SK-N-SH (cell line): ENCODE measurements at regions not wholly inside any gene's neighbourhood (a gene's known extent, or its start where the extent isn't known, plus 50 kb on each side); places are given as distances from the start of the nearest gene placed in this dataset.
A peak's percentile ranks its signal among the peaks of the same experiment; 100 is the strongest.

Source experiments
- CTCF ChIA-PET: fragments of 300-600, 350-600 bp; formaldehyde crosslinking; extraction: SDS; loops from one replicate; lab custom pipeline; 2021; lab: Yijun Ruan, JAX
- POLR2A ChIA-PET: fragments of 350-600 bp; sonication (Branson Sonifier 250); formaldehyde crosslinking; extraction: SDS; loops from one replicate; lab custom pipeline; 2020; ENCODE audit warnings: antibody characterized with exemption, inconsistent platforms; lab: Yijun Ruan, JAX
- DNase-seq: peaks from one replicate; pipeline ENCODE4 v3.0.0; 2012
- H2AFZ ChIP-seq: fragments of 200-600 bp; sonication (generic); 2 replicates; pipeline ENCODE4 v1.8.1; 2016; ENCODE audit warnings: antibody characterized with exemption, mild to moderate bottlenecking, low read depth
- H3F3A ChIP-seq: fragments of 200-600 bp; sonication (generic); replicated peaks from 2 replicates; pipeline ENCODE3; 2016; ENCODE audit warnings: antibody characterized with exemption, mild to moderate bottlenecking; ENCODE audit not compliant: insufficient read depth
- H3K27ac ChIP-seq, 2 experiments: fragments of 200-500 bp in 1 of 2; fragments of 200-600 bp in 1 of 2; sonication (Bioruptor generic) in 1 of 2; sonication (generic), shearing (Covaris generic) in 1 of 2; 2 replicates each; pipeline versions ENCODE4 v1.5.1 to v1.6.1; 2014 to 2016; ENCODE audit warnings: low read depth in 2 of 2, inconsistent platforms in 1 of 2, low read length in 1 of 2, mild to moderate bottlenecking in 1 of 2, mixed read lengths in 1 of 2
- H3K27me3 ChIP-seq: fragments of 200-600 bp; sonication (generic), shearing (Covaris generic); 2 replicates; pipeline ENCODE4 v1.6.1; 2016; ENCODE audit warnings: mixed run types; ENCODE audit not compliant: insufficient read depth
- H3K36me3 ChIP-seq, 2 experiments: fragments of 200-500 bp in 1 of 2; fragments of 200-600 bp in 1 of 2; sonication (Bioruptor generic) in 1 of 2; sonication (generic) in 1 of 2; replicated peaks in 1 of 2; 2 replicates each; pipeline versions ENCODE3 to v1.5.1; 2014 to 2016; ENCODE audit warnings: low read length in 1 of 2, mild to moderate bottlenecking in 1 of 2; ENCODE audit not compliant: insufficient read depth in 2 of 2, control insufficient read depth in 1 of 2
- H3K4me1 ChIP-seq, 2 experiments: fragments of 200-500 bp in 1 of 2; fragments of 200-600 bp in 1 of 2; sonication (Bioruptor generic) in 1 of 2; sonication (generic), shearing (Covaris generic) in 1 of 2; 2 replicates each; pipeline versions ENCODE4 v1.5.1 to v1.6.1; 2014 to 2016; ENCODE audit warnings: low read depth in 1 of 2, low read length in 1 of 2, mixed run types in 1 of 2; ENCODE audit not compliant: insufficient read depth in 2 of 2, control insufficient read depth in 1 of 2
- H3K4me2 ChIP-seq: fragments of 200-600 bp; sonication (generic), shearing (Covaris generic); 2 replicates; pipeline ENCODE4 v1.6.1; 2017; ENCODE audit warnings: mixed run types
- H3K4me3 ChIP-seq, 2 experiments: fragments of 200-500 bp in 1 of 2; fragments of 200-600 bp in 1 of 2; sonication (Bioruptor generic) in 1 of 2; sonication (generic), shearing (Covaris generic) in 1 of 2; 2 replicates each; pipeline versions ENCODE4 v1.5.1 to v1.8.1; 2014 to 2016; ENCODE audit warnings: low read depth in 2 of 2, inconsistent platforms in 1 of 2, low read length in 1 of 2, mild to moderate bottlenecking in 1 of 2, mixed read lengths in 1 of 2, moderate library complexity in 1 of 2
- H3K79me2 ChIP-seq: fragments of 200-600 bp; sonication (generic); 2 replicates; pipeline ENCODE4 v1.8.1; 2017; ENCODE audit warnings: mild to moderate bottlenecking; ENCODE audit not compliant: insufficient read depth
- H3K9ac ChIP-seq: fragments of 200-600 bp; sonication (generic); 2 replicates; pipeline ENCODE4 v1.6.1; 2017; ENCODE audit warnings: mixed run types
- H3K9me2 ChIP-seq: fragments of 200-600 bp; sonication (generic); 2 replicates; pipeline ENCODE4 v1.6.1; 2017; ENCODE audit warnings: mixed run types
- H3K9me3 ChIP-seq: fragments of 200-600 bp; sonication (generic); 2 replicates; pipeline ENCODE4 v1.6.1; 2017; ENCODE audit warnings: mixed run types, mild to moderate bottlenecking, moderate library complexity
- H4K20me1 ChIP-seq: fragments of 200-600 bp; sonication (generic); 2 replicates; pipeline ENCODE4 v1.6.1; 2017; ENCODE audit warnings: mild to moderate bottlenecking, mixed run types; ENCODE audit not compliant: insufficient read depth
- FOSL2 ChIP-seq: IDR thresholded peaks from 2 replicates; pipeline ENCODE4 v1.4.0; 2012; ENCODE audit warnings: low read depth, mild to moderate bottlenecking, moderate library complexity, borderline replicate concordance
- GABPA ChIP-seq: IDR thresholded peaks from 2 replicates; pipeline ENCODE4 v1.4.0; 2012; ENCODE audit warnings: low read depth, mild to moderate bottlenecking
- JUND ChIP-seq: IDR thresholded peaks from 2 replicates; pipeline ENCODE4 v1.4.0; 2012
- MXI1 ChIP-seq: IDR thresholded peaks from 2 replicates; pipeline ENCODE4 v1.6.1; 2012; ENCODE audit warnings: mild to moderate bottlenecking, low read depth, low read length, improper control_type of control experiment
- NFIC ChIP-seq: IDR thresholded peaks from 2 replicates; pipeline ENCODE4 v1.4.0; 2012; ENCODE audit warnings: borderline replicate concordance
- RCOR1 ChIP-seq: fragments of 150-350 bp; IDR thresholded peaks from 2 replicates; pipeline ENCODE4 v1.6.1; 2017; ENCODE audit warnings: antibody characterized with exemption, low read length
- RFX5 ChIP-seq: IDR thresholded peaks from 2 replicates; pipeline ENCODE4 v1.6.1; 2012; ENCODE audit warnings: mild to moderate bottlenecking, improper control_type of control experiment, low read length
- RXRA ChIP-seq: IDR thresholded peaks from 2 replicates; pipeline ENCODE4 v1.4.0; 2012; ENCODE audit warnings: low read depth, mild to moderate bottlenecking, borderline replicate concordance
- SMC3 ChIP-seq: IDR thresholded peaks from 2 replicates; pipeline ENCODE4 v1.6.1; 2012; ENCODE audit warnings: low read depth, low read length, improper control_type of control experiment
- TEAD4 ChIP-seq: IDR thresholded peaks from 2 replicates; pipeline ENCODE4 v1.4.0; 2012; ENCODE audit warnings: mild to moderate bottlenecking, borderline replicate concordance; ENCODE audit not compliant: insufficient read depth
- WGBS: methylation state at CpG from one replicate; pipeline ENCODE4 v1.1.6; 2017; ENCODE audit warnings: low lambda C conversion rate; 5-methylcytosine and 5-hydroxymethylcytosine counted together
- TF ChIP-seq, protein P1 (sequence below): fragments of 200-600 bp; sonication (generic); IDR thresholded peaks from 2 replicates; pipeline ENCODE4 v1.6.1; 2017; ENCODE audit warnings: antibody characterized with exemption, mild to moderate bottlenecking, moderate library complexity
- TF ChIP-seq, protein P2 (sequence below): IDR thresholded peaks from 2 replicates; pipeline ENCODE4; 2012
- TF ChIP-seq, protein P3 (sequence below): fragments of 150-350 bp; IDR thresholded peaks from 2 replicates; pipeline ENCODE4 v1.6.1; 2016; ENCODE audit warnings: mild to moderate bottlenecking, low read depth, low read length

DNA sequence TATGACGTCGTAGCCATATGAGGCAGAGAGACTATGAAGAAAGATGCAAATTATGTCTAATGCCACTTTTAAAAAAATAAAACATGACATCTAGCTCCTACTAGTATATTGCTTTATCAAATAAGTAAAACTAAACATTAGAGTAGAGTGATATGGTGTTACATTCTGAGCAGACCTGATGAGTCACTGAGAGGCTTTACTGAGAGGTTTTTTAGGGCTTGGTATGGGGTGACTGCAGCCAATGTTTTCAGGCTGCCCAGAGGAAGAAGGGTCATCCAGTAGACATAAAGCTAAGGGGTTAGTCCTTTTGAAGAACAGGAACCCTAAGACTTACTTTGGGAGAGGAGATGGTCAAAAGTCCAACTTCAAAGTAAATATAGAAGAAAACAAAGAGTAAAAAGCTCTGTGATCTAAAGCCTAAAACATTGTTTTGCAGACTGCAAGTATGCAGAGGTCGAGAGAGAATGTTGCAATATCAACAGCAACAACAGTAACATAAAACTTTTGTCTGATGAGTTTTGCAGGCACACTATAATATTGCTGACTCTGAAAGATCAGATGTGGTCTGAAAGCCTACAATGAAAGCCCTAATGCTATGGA lies 774.7 kb downstream of the TMTC2 start (continued):
- no peak for TF ChIP-seq TEAD4
- TF ChIP-seq, all 33 proteins: peak for 0

DNA sequence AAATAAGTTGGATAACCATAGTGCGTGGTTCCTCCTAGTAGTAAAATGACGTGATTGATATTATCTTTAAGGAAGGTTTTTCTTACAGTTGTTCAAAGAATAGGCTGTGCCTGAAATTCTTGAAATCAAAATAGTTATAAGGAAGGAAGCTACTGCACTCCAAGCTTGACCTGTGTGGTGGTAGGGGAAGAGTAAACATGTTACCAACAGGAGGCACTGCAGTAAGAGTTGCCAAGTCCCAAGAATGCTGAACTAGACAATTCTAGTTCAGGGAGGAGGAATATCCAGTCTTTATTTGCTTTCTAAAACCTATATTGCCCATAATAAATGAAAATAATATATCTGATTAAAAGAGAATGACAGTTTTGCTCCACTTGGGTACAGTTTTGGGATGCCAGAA lies 764.5 kb downstream of the TMTC2 start:
- CTCF ChIA-PET, result no interaction called here
- DNase-seq, result no peak
- no peak overlapping the region for H3K27ac ChIP-seq

DNA sequence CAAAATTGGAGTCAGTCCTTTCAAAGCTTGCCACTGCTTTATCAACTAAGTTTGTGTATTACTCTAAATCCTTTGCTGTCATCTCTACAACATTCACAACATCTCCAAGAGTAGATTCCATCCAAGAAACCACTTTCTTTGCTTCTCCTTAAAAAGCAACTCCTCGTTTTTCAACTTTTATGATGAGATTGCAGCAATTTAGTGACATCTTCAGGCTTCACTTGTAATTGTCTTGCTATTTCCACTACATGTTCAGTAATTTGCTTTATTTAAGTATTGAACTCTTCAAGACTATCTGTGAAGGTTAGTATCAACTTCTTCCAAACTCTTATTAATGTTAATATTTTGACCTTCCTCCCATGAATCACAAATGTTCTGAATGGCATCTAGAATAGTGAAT lies 747.9 kb downstream of the TMTC2 start:
- Histone ChIP-seq H3K9me2 (no peaks in the 10 kb centered on the region), H2AFZ (no peak overlapping the region), H3K9ac (no peak overlapping the region), H3K79me2 (no peaks in the 10 kb centered on the region), H3K4me1 (no peaks in the 10 kb centered on the region), H3K36me3 (no peaks in the 10 kb centered on the region), H3K4me2 (no peak overlapping the region), H4K20me1 (no peaks in the 10 kb centered on the region), H3K4me3 (no peak overlapping the region), H3K27me3 (no peaks in the 10 kb centered on the region), H3F3A (no peaks in the 10 kb centered on the region), H3K27ac (no peak overlapping the region), H3K9me3 (no peaks in the 10 kb centered on the region)
- no peak for DNase-seq
- no peak for TF ChIP-seq NFIC
- TF ChIP-seq, protein P1, sequence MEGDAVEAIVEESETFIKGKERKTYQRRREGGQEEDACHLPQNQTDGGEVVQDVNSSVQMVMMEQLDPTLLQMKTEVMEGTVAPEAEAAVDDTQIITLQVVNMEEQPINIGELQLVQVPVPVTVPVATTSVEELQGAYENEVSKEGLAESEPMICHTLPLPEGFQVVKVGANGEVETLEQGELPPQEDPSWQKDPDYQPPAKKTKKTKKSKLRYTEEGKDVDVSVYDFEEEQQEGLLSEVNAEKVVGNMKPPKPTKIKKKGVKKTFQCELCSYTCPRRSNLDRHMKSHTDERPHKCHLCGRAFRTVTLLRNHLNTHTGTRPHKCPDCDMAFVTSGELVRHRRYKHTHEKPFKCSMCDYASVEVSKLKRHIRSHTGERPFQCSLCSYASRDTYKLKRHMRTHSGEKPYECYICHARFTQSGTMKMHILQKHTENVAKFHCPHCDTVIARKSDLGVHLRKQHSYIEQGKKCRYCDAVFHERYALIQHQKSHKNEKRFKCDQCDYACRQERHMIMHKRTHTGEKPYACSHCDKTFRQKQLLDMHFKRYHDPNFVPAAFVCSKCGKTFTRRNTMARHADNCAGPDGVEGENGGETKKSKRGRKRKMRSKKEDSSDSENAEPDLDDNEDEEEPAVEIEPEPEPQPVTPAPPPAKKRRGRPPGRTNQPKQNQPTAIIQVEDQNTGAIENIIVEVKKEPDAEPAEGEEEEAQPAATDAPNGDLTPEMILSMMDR, result peak; percentile 16
- ChIA-PET POLR2A (no interaction called here), CTCF (interaction anchor here (1.4 kb wide), 1 partner anchor 749 kb away, joined by 3 read pairs; no protein-coding TSS in a partner anchor)
- WGBS, result 57% methylated on average over 1 of the region's 1 CpG

More for the DNA sequence above, 764.5 kb downstream of the TMTC2 start:
- H3K4me1 ChIP-seq, result no peaks in the 10 kb centered on the region
- no peaks in the 10 kb centered on the region for H3K79me2 ChIP-seq
- no peaks in the 10 kb centered on the region for H4K20me1 ChIP-seq
- no peaks in the 10 kb centered on the region for H3K9me3 ChIP-seq
- no peaks in the 10 kb centered on the region for H3K9me2 ChIP-seq
- POLR2A ChIA-PET, result no interaction called here
- 96% methylated on average over 2 of the region's 2 CpGs for WGBS
- no peak overlapping the region for H3K4me3 ChIP-seq
- H3K36me3 ChIP-seq, result no peaks in the 10 kb centered on the region
- no peak overlapping the region for H3K4me2 ChIP-seq
- no peaks in the 10 kb centered on the region for H3F3A ChIP-seq
- TF ChIP-seq TEAD4, result no peak
- TF ChIP-seq JUND, result no peak
- no peak overlapping the region for H2AFZ ChIP-seq
- no peak overlapping the region for H3K9ac ChIP-seq
- H3K27me3 ChIP-seq, result no peaks in the 10 kb centered on the region

DNA sequence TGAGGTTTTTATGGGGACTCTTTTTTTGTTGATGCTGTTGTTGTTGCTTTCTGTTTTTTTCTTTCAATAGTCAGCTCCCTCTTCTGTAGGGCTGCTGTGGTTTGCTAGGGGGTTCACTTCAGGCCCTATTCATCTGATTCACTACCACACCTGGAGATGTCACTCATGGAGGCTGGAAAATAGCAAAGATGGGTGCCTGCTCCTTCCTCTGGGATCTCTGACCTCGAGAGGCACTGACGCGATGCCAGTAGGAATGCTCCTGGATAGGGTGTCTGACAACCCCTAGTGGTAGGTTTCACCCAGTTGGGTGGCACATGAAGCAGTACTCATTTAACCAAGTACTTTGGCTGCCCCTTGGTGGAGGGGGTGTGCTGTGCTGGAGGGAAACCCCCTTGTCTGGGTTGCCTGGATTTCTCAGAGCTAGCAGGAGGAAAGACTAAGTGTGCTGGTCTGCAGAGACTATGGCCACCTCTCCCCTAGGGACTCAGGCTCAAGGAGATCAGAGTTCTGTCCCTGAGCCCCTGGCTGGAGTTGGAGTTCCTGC lies 745.5 kb downstream of the TMTC2 start:
- DNase-seq, result no peak
- Histone ChIP-seq H4K20me1 (no peaks in the 10 kb centered on the region), H3K79me2 (no peaks in the 10 kb centered on the region), H2AFZ (no peak overlapping the region), H3K27ac (no peak overlapping the region), H3K4me1 (no peaks in the 10 kb centered on the region), H3K9me2 (no peaks in the 10 kb centered on the region), H3K9me3 (no peaks in the 10 kb centered on the region), H3K36me3 (no peaks in the 10 kb centered on the region), H3K4me3 (no peak overlapping the region), H3K9ac (no peak overlapping the region), H3K27me3 (no peaks in the 10 kb centered on the region), H3K4me2 (no peak overlapping the region), H3F3A (no peaks in the 10 kb centered on the region)
- 90% methylated on average over 3 of the region's 3 CpGs for WGBS
- ChIA-PET POLR2A (no interaction called here), CTCF (no interaction called here)
- no peak for TF ChIP-seq FOSL2
- no peak for TF ChIP-seq NFIC
- TF ChIP-seq, protein P2, sequence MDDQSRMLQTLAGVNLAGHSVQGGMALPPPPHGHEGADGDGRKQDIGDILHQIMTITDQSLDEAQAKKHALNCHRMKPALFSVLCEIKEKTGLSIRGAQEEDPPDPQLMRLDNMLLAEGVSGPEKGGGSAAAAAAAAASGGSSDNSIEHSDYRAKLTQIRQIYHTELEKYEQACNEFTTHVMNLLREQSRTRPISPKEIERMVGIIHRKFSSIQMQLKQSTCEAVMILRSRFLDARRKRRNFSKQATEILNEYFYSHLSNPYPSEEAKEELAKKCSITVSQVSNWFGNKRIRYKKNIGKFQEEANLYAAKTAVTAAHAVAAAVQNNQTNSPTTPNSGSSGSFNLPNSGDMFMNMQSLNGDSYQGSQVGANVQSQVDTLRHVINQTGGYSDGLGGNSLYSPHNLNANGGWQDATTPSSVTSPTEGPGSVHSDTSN, result no peak
- no peak for TF ChIP-seq RXRA
- TF ChIP-seq, protein P1, result no peak
- TF ChIP-seq MXI1, result no peak
- no peak for TF ChIP-seq RFX5
- TF ChIP-seq, protein P3, sequence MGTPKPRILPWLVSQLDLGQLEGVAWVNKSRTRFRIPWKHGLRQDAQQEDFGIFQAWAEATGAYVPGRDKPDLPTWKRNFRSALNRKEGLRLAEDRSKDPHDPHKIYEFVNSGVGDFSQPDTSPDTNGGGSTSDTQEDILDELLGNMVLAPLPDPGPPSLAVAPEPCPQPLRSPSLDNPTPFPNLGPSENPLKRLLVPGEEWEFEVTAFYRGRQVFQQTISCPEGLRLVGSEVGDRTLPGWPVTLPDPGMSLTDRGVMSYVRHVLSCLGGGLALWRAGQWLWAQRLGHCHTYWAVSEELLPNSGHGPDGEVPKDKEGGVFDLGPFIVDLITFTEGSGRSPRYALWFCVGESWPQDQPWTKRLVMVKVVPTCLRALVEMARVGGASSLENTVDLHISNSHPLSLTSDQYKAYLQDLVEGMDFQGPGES, result no peak
- TF ChIP-seq GABPA, result no peak
- TF ChIP-seq RCOR1, result no peak
- no peak for TF ChIP-seq SMC3
